ENCODE measurements at regions not wholly inside any gene's neighbourhood (a gene's known extent, or its start where the extent isn't known, plus 50 kb on each side); places are given as distances from the start of the nearest gene placed in this dataset.

GRCh38 chr12:25859976-25860375 is 98.5 kb upstream of the RASSF8 start:
- Histone ChIP-seq H3K4me3 (replicated peaks in 1 of 4; ENCODE audit: control extremely low read depth in 1 of 4, insufficient read depth in 1 of 4, low read depth in 3 of 4, low read length in 4 of 4) (no peak overlapping the region), H2AFZ (ENCODE audit: low read length) (no peak overlapping the region), H3K36me3 (ENCODE audit: control insufficient read depth, insufficient read depth, low read length) (no peaks in the 10 kb centered on the region), H3K27me3 (ENCODE audit: control insufficient read depth, insufficient read depth, low read length) (no peaks in the 10 kb centered on the region), H3K27ac (ENCODE audit: insufficient read depth, low read length) (no peak overlapping the region), H3K4me2 (ENCODE audit: extremely low read depth, insufficient read depth, low read length) (no peak overlapping the region), H3K9me3 (ENCODE audit: control insufficient read depth, insufficient read depth, low read depth, low read length) (no peaks in the 10 kb centered on the region), H3K79me2 (ENCODE audit: control insufficient read depth, insufficient read depth, low read length) (no peaks in the 10 kb centered on the region), H3K4me1 (ENCODE audit: control insufficient read depth, extremely low read depth, insufficient read depth, low read length) (no peaks in the 10 kb centered on the region), H3K9ac (ENCODE audit: insufficient read depth, low read length) (no peak overlapping the region), H4K20me1 (ENCODE audit: control insufficient read depth, extremely low read depth, insufficient read depth, low read length) (no peaks in the 10 kb centered on the region)
- DNase-seq (ENCODE audit: low read depth in 2 of 2) = no peak
- TF ChIP-seq, protein P1, sequence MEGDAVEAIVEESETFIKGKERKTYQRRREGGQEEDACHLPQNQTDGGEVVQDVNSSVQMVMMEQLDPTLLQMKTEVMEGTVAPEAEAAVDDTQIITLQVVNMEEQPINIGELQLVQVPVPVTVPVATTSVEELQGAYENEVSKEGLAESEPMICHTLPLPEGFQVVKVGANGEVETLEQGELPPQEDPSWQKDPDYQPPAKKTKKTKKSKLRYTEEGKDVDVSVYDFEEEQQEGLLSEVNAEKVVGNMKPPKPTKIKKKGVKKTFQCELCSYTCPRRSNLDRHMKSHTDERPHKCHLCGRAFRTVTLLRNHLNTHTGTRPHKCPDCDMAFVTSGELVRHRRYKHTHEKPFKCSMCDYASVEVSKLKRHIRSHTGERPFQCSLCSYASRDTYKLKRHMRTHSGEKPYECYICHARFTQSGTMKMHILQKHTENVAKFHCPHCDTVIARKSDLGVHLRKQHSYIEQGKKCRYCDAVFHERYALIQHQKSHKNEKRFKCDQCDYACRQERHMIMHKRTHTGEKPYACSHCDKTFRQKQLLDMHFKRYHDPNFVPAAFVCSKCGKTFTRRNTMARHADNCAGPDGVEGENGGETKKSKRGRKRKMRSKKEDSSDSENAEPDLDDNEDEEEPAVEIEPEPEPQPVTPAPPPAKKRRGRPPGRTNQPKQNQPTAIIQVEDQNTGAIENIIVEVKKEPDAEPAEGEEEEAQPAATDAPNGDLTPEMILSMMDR (conservative IDR thresholded peaks at IDR 0.05 in 1 of 2, IDR thresholded peaks at IDR 0.05 in 1 of 2; ENCODE audit: low read depth in 1 of 2, low read length in 2 of 2) = no peak
- no peak for TF ChIP-seq EZH2 (IDR thresholded peaks at IDR 0.05; ENCODE audit: low read length, missing control alignments)

DNA sequence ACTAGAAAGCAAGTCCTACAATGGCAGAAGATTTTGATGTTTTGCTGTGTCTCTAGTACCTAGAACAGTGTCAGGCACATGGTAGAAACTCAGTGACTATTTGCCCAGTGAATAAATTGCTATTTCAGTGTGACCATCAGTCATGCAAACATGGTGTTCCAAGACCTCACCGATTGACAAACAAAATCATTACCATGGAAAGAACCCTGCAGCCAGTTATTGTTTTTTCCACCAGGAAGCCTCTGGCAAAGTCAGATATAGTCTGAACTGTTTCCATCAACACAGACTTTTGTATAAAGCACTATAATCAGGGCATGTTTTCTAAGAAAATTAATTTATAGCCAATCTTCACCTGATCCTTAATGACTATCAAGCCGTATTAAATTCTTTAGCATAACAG is 97.3 kb upstream of the RASSF8 start:
- H3K9me3 ChIP-seq (ENCODE audit: control insufficient read depth, insufficient read depth, low read depth, low read length) = no peaks in the 10 kb centered on the region
- no peaks in the 10 kb centered on the region for H4K20me1 ChIP-seq (ENCODE audit: control insufficient read depth, extremely low read depth, insufficient read depth, low read length)
- no peak overlapping the region for H3K9ac ChIP-seq (ENCODE audit: insufficient read depth, low read length)
- no peak for DNase-seq (ENCODE audit: low read depth in 2 of 2)
- H3K27ac ChIP-seq (ENCODE audit: insufficient read depth, low read length) = no peak overlapping the region
- no peak overlapping the region for H2AFZ ChIP-seq (ENCODE audit: low read length)
- no peaks in the 10 kb centered on the region for H3K27me3 ChIP-seq (ENCODE audit: control insufficient read depth, insufficient read depth, low read length)
- H3K4me2 ChIP-seq (ENCODE audit: extremely low read depth, insufficient read depth, low read length) = no peak overlapping the region
- H3K4me1 ChIP-seq (ENCODE audit: control insufficient read depth, extremely low read depth, insufficient read depth, low read length) = no peaks in the 10 kb centered on the region
- no peak overlapping the region for H3K4me3 ChIP-seq (replicated peaks in 1 of 4; ENCODE audit: control extremely low read depth in 1 of 4, insufficient read depth in 1 of 4, low read depth in 3 of 4, low read length in 4 of 4)
- H3K36me3 ChIP-seq (ENCODE audit: control insufficient read depth, insufficient read depth, low read length) = no peaks in the 10 kb centered on the region
- TF ChIP-seq, protein P1 (conservative IDR thresholded peaks at IDR 0.05 in 1 of 2, IDR thresholded peaks at IDR 0.05 in 1 of 2; ENCODE audit: low read depth in 1 of 2, low read length in 2 of 2) = no peak
- no peak for TF ChIP-seq EZH2 (IDR thresholded peaks at IDR 0.05; ENCODE audit: low read length, missing control alignments)
- H3K79me2 ChIP-seq (ENCODE audit: control insufficient read depth, insufficient read depth, low read length) = no peaks in the 10 kb centered on the region

GRCh38 chr12:25864306-25865276 is 93.9 kb upstream of the RASSF8 start:
- Histone ChIP-seq H2AFZ (ENCODE audit: low read length) (no peak overlapping the region), H3K9ac (ENCODE audit: insufficient read depth, low read length) (no peak overlapping the region), H3K79me2 (ENCODE audit: control insufficient read depth, insufficient read depth, low read length) (no peaks in the 10 kb centered on the region), H3K4me1 (ENCODE audit: control insufficient read depth, extremely low read depth, insufficient read depth, low read length) (no peaks in the 10 kb centered on the region), H4K20me1 (ENCODE audit: control insufficient read depth, extremely low read depth, insufficient read depth, low read length) (no peaks in the 10 kb centered on the region), H3K9me3 (ENCODE audit: control insufficient read depth, insufficient read depth, low read depth, low read length) (no peaks in the 10 kb centered on the region), H3K4me3 (replicated peaks in 1 of 4; ENCODE audit: control extremely low read depth in 1 of 4, insufficient read depth in 1 of 4, low read depth in 3 of 4, low read length in 4 of 4) (no peak overlapping the region), H3K27ac (ENCODE audit: insufficient read depth, low read length) (no peak overlapping the region), H3K4me2 (ENCODE audit: extremely low read depth, insufficient read depth, low read length) (no peak overlapping the region), H3K36me3 (ENCODE audit: control insufficient read depth, insufficient read depth, low read length) (no peaks in the 10 kb centered on the region), H3K27me3 (ENCODE audit: control insufficient read depth, insufficient read depth, low read length) (no peaks in the 10 kb centered on the region)
- TF ChIP-seq EZH2 (IDR thresholded peaks at IDR 0.05; ENCODE audit: low read length, missing control alignments) = no peak
- TF ChIP-seq, protein P1 (conservative IDR thresholded peaks at IDR 0.05 in 1 of 2, IDR thresholded peaks at IDR 0.05 in 1 of 2; ENCODE audit: low read depth in 1 of 2, low read length in 2 of 2) = no peak
- peak in 1 of 2 donors; percentile 59 for DNase-seq (ENCODE audit: low read depth in 2 of 2)

Data from fibroblast of lung (primary cell).